ELR (cell line): ENCODE measurements at regions not wholly inside any gene's neighbourhood (a gene's known extent, or its start where the extent isn't known, plus 50 kb on each side); places are given as distances from the start of the nearest gene placed in this dataset.

Source experiments
- DNase-seq: peaks from one replicate; pipeline ENCODE4 v3.0.0-alpha.2; 2015; ENCODE audit warnings: low read depth

GRCh38 chr6:163655217-163656121 lies 241.0 kb downstream of the QKI start:
- no peak for DNase-seq

DNA sequence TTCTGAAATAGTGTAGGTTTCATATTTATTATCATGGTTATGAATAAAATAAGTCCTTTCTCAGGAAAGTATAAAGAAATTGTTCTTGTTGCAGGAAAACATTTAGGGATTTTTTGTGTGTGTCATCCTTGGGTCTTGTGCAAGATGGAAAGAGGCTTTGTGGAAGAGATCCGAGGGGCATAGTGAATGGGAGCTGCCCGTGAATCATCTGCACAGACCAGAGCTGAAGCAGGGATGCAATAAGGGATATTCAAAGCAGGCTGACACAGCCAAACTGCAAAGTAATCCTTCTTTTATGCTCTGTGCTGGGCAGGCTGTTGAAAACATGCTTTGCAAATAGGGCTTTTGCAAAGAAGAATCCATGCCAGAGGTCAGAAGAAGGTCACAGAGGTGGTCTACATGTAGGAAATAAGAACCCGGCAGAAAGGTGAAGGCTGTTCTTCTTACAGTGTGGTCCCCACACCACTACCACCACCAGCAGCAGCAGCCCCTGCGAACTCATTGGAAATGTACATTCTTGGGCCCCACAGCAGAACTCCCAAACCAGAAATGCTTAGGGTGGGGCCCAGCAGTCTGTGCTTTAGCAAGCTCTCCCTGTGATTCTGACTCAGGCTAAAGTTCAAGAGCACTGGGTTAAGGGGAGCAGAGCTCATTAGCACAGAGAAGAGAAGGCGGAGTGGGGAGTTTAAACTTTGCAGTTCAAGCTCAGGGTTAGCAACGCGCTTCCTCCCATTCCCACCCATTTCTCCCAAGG lies 237.6 kb downstream of the QKI start:
- DNase-seq, result no peak

DNA sequence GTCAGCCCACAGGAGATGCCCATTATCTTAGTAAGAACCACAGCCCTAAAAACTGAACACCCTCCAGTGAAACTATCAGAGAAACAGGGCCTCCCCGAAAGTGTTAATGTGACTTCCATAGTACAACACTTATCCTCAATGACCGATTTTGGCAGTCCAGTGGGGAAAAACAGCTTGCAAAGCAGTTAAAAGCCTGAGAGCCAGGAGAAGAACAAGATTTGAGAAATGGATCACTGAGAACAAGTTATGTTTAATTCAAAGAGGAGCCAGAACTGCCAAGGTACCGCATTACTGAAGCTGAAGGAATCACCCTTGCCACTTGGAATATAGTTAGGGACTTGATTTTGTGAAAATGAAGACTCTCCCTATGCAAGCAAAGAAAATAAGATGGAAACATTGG lies 236.9 kb downstream of the QKI start:
- no peak for DNase-seq

GRCh38 chr6:163648868-163649267 lies 234.3 kb downstream of the QKI start:
- DNase-seq, result no peak

- DNase-seq, result no peak
These were observed 233.1 kb downstream of the QKI start for GRCh38 chr6:163647624-163648023.

DNA sequence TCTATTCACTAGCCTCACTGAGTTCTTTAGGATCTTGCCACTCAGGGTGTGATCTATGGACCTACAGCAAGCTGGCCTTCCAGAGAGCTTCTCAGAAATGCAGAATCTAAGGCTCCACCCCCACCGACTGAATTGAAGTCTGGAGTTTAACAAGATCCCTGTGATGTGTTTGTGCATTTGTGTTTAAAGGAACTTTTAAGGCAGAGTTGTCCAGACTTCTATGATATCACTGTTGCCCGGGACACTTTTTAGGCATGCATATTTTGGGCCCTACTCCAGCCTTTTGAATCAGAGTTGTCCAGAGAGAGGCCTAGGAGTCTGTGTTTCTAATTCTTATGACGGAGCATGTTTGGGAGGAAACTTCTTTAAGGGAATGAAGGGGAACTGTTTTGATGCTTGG lies 232.3 kb downstream of the QKI start:
- no peak for DNase-seq

- DNase-seq, result no peak
These were observed 231.6 kb downstream of the QKI start for GRCh38 chr6:163646133-163646532.

- no peak for DNase-seq
These were observed 231.0 kb downstream of the QKI start for GRCh38 chr6:163645560-163645959.

DNA sequence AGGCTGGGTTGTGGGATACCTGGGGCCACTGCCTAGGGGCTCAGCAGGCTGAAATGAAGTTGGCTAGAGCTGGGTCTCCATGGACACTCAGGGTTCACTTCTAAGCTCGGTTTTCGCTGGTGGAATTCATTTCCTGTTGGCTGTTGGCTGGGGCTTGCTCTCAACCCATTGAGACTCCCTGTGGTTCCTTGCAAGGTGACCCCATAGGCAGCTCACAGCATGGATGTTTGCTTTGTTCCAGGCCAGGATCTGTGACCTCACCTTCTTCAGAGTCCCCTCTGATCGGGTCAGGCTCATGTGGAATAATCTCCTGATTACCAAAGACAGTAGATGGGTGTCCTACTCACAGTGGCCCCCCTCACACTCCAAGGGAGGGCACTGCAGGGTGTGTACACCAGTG lies 229.3 kb downstream of the QKI start:
- no peak for DNase-seq

GRCh38 chr6:163641706-163642105 lies 227.2 kb downstream of the QKI start:
- no peak for DNase-seq

DNA sequence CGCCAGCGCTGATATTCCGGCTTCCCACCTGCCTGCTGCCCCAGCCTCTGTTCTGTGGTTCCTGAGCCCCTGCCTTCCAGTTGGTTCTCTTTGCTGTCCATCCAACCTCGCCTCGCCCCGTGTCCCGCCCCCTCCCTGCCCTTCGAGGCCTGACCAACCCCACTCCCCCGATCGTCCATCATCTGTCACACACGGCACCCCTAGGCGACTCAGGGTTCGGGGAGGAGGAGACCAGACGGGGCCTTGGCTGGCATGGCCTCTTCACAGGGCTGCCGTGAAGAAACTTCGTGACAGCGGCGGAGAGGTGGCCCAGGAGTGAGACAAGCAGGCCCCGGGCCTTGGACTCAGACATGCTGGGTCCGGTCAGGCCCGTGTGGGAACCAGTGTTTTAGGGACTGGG lies 226.1 kb downstream of the QKI start:
- no peak for DNase-seq

DNA sequence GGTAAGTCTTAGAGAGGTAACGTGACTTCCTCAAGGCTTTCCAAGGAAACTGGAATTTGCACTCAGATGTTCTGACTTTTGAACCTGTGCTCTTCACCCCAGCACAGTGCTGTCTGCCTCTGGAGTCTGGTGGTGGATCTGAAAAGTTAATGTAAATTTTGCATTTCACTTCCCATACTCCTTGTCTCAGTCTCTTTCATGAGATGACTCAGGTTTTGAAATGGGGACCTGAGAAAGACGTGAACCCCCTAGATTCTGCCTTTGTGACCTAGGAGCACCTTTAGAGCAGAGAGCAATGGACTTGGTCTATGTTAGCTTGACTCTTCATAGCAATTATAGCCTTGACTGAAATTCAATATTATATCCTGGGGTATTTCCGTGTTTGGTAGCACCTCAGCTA lies 223.0 kb downstream of the QKI start:
- no peak for DNase-seq

DNA sequence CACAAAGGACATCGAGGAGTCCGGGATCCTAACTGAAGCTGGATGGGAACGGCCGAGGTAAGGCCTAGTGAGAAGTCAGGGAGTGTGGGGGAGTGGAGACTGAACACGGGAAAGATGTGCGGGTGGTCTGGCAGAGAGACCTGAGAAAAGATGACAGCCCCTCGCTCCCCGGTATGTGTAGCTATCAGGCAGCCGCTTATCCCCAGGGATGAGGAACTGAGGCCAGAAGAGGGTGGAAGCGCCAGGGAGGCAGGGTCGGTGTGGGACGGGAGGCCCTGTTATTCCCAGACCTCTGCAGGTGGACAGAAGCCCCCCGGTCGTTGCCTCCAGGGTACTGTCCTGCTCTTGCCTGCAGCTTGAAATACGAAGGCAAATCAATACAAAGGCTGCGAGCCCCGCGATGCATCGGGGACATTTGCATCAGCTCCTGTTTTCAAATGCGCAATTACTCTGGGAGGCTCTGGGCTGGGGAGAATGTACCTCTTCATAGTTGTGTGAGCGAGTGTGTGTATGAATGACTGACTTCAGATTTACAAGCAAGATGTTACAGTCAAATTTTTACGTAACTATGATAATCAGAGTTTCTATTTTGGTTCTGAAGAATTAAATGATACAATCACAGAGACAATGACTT lies 221.3 kb downstream of the QKI start:
- DNase-seq, result no peak

GRCh38 chr6:163635315-163635714 lies 220.8 kb downstream of the QKI start:
- DNase-seq, result no peak

DNA sequence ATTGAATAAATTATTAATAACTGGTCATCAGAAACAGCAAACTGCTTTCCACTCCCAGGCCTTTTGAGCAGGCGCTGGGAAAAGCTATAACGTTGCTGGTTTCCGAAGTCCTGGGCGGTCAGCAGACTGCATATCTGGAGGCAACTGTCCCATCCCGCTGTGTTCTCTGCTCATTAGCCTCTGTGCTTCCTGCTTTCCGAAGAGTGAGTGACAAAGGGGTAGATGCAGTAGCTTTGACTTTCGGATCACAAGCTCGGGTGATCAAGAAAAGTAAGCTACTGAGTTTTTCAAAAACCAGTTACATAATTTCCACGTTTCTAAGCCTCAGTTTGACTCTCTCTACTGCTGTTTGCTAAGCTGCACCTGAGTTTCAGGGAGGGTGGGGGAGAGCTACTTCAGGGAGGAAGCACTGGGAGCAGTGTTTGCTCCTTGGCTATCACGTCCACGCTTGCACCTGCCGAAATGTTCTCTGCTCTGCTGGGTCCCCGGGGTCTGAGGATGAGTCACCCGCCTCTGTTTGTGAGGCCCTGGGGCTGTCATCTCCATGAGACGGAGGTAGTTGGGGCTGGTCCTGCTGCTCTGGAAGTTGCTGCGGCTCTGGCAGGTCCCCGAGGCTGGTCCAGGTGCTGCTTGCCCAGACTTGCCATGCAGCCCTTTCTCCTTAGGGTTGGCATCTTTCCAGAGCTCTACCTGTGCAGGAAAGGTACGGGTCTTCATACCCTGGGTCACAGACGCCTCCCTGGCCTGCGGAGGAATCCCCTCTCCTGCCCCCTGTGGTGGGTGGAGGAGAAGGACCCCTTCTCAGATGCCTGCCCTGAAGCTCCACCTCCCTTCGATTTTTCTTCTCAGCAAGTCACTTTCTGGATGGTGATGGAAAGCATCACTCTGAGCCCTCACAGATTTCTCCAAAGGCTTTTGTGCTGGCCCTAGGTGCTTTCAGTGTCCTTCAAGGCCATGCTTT lies 220.0 kb downstream of the QKI start:
- DNase-seq, result no peak

DNA sequence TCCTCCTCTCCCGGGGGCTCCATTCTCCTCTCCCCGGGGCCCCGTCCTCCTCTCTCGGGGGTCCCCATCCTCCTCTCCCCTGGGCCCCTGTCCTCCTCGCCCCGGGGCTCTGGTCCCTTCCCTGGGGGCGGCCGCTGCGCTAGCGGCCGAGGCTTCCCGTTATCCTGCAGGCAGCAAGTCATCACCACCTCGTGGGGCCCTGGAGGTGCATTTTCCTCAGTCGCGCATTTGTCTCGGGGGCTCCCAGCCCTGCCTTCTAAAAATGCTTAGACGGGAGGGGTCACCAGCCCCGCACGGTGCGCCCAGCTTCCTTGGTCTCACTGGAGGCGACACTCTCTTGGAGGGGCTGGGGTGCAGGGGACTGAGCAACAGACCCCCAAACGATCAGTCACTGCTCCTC lies 216.5 kb downstream of the QKI start:
- DNase-seq, result no peak

DNA sequence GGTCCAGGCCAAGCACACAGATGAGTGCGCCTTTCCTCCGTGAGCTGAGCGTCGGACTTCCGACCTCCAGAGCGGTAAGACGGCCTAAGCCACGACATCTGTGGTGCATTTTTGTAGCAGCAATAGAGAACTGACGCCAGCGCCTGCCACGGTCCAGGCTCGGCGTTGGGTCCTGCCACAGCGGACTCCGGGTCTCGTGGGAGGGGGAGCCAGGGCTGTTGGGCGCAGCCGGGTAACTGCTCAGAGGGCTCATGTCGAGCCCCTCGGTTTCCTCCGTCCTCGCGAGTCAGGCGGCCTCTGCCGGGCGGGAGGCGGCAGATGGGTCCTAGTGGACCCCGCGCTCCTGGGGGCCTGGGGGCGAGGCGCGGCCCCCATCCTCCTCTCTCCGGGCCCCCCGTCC lies 216.1 kb downstream of the QKI start:
- DNase-seq, result no peak

- DNase-seq, result no peak
These were observed 215.6 kb downstream of the QKI start for GRCh38 chr6:163630096-163630495.
